B cell (primary cell): ENCODE measurements at regions not wholly inside any gene's neighbourhood (a gene's known extent, or its start where the extent isn't known, plus 50 kb on each side); places are given as distances from the start of the nearest gene placed in this dataset.

Experiments
- ATAC-seq: fragments of 200-7000 bp; cut with Tn5 transposase; one replicate; pipeline ENCODE4 v1.10.0; 2021; ENCODE audit warnings: low read depth, mild to moderate bottlenecking, moderate number of reproducible peaks, moderate library complexity
- CTCF ChIA-PET: fragments of 350-600 bp; sonication (Branson Sonifier 250); formaldehyde crosslinking; loops from one replicate; lab custom pipeline; 2021; ENCODE audit warnings: antibody characterized with exemption, inconsistent platforms; lab: Charles Lee
- POLR2A ChIA-PET: fragments of 350-600 bp; sonication (Branson Sonifier 250); formaldehyde crosslinking; loops from one replicate; lab custom pipeline; 2021; ENCODE audit warnings: antibody characterized with exemption; lab: Charles Lee
- DNase-seq: peaks from one replicate; pipeline ENCODE4 v3.0.0; 2013
- H2AFZ ChIP-seq: 2 replicates; pipeline ENCODE4 v1.6.1; 2012; ENCODE audit warnings: mild to moderate bottlenecking, low read depth, low read length; ENCODE audit not compliant: insufficient read depth, poor library complexity, severe bottlenecking
- H3K27ac ChIP-seq, 2 donors: 1 replicate in 1 of 2; 2 replicates in 1 of 2; pipeline ENCODE4 v1.5.1; 2012 to 2013; ENCODE audit warnings: low read length in 2 of 2, mild to moderate bottlenecking in 2 of 2, moderate library complexity in 1 of 2
- H3K27me3 ChIP-seq, 4 experiments: fragments of 200-600 bp in 1 of 4; sonication (generic) in 1 of 4; replicated peaks in 1 of 4; 1 replicate in 2 of 4; 2 replicates in 2 of 4; pipeline versions ENCODE4 v1.6.1 to v1.7.0; 2013 to 2016; ENCODE audit warnings: low read length in 3 of 4, mild to moderate bottlenecking in 2 of 4, mixed read lengths in 1 of 4, moderate library complexity in 1 of 4; ENCODE audit not compliant: insufficient read depth in 4 of 4, control insufficient read depth in 3 of 4; ENCODE audit errors: control extremely low read depth in 1 of 4
- H3K36me3 ChIP-seq, 2 experiments: replicated peaks in 1 of 2; 1 replicate in 1 of 2; 2 replicates in 1 of 2; pipeline versions ENCODE4 v1.6.1 to v1.7.1; 2013; ENCODE audit warnings: low read length in 1 of 2; ENCODE audit not compliant: insufficient read depth in 2 of 2, control insufficient read depth in 1 of 2; ENCODE audit errors: control extremely low read depth in 1 of 2, extremely low read depth in 1 of 2
- H3K4me1 ChIP-seq, 2 donors: fragments of 200-600 bp in 1 of 2; sonication (generic) in 1 of 2; 1 replicate in 1 of 2; 2 replicates in 1 of 2; pipeline versions ENCODE4 v1.5.1 to v1.6.1; 2013 to 2017; ENCODE audit warnings: low read length in 2 of 2; ENCODE audit not compliant: control insufficient read depth in 2 of 2, insufficient read depth in 2 of 2
- H3K4me2 ChIP-seq: replicated peaks from 2 replicates; pipeline ENCODE3; 2012; ENCODE audit warnings: mild to moderate bottlenecking, low read depth, low read length; ENCODE audit not compliant: poor library complexity, severe bottlenecking
- H3K4me3 ChIP-seq, 5 experiments: fragments of 200-600 bp in 1 of 5; sonication (generic) in 1 of 5; 1 replicate in 3 of 5; 2 replicates in 2 of 5; pipeline versions ENCODE4 v1.5.1 to v1.7.0; 2011 to 2016; ENCODE audit warnings: low read length in 4 of 5, mild to moderate bottlenecking in 4 of 5, low read depth in 2 of 5, control low read depth in 1 of 5, moderate library complexity in 1 of 5; ENCODE audit not compliant: insufficient read depth in 1 of 5; ENCODE audit errors: control extremely low read depth in 1 of 5, extremely low read depth in 1 of 5
- H3K79me2 ChIP-seq: fragments of 200-600 bp; sonication (generic); one replicate; pipeline ENCODE4 v1.6.0; 2016; ENCODE audit warnings: low read length; ENCODE audit not compliant: control insufficient read depth, insufficient read depth
- H3K9ac ChIP-seq: fragments of 200-600 bp; sonication (generic); 2 replicates; pipeline ENCODE4 v1.6.1; 2017; ENCODE audit warnings: mild to moderate bottlenecking, low read length, moderate library complexity
- H3K9me3 ChIP-seq, 3 donors: one replicate each; pipeline versions ENCODE4 v1.6.1 to v1.7.1; 2013; ENCODE audit warnings: low read length in 2 of 3; ENCODE audit not compliant: control insufficient read depth in 2 of 3, insufficient read depth in 1 of 3; ENCODE audit errors: control extremely low read depth in 1 of 3
- H4K20me1 ChIP-seq: 2 replicates; pipeline ENCODE4 v1.6.0; 2012; ENCODE audit warnings: mild to moderate bottlenecking, low read length; ENCODE audit not compliant: insufficient read depth, control insufficient read depth, poor library complexity, severe bottlenecking
- H3K27ac Mint-ChIP-seq: one replicate; pipeline ENCODE4 v1.8.0; 2021; ENCODE audit warnings: mixed read lengths
- H3K27me3 Mint-ChIP-seq: one replicate; pipeline ENCODE4 v1.8.0; 2021; ENCODE audit warnings: mixed read lengths
- H3K4me1 Mint-ChIP-seq: one replicate; pipeline ENCODE4 v1.8.0; 2021; ENCODE audit warnings: mixed read lengths
- H3K4me3 Mint-ChIP-seq: one replicate; pipeline ENCODE4 v1.8.0; 2021; ENCODE audit warnings: mixed read lengths
- H3K9me3 Mint-ChIP-seq: one replicate; pipeline ENCODE4 v1.8.0; 2022; ENCODE audit warnings: mixed read lengths; ENCODE audit not compliant: insufficient read depth
- EZH2 ChIP-seq: IDR thresholded peaks from 2 replicates; pipeline ENCODE4 v1.6.1; 2012; ENCODE audit warnings: borderline replicate concordance, low read depth, mild to moderate bottlenecking, moderate library complexity, low read length; ENCODE audit not compliant: insufficient read depth, poor library complexity, severe bottlenecking
- WGBS: methylation state at CpG from one replicate; pipeline ENCODE4 v1.1.5; 2013; ENCODE audit warnings: missing lambda C conversion rate; ENCODE audit not compliant: insufficient coverage; 5-methylcytosine and 5-hydroxymethylcytosine counted together
- intact Hi-C: fragments of 100-400 bp; cut with micrococcal nuclease; formaldehyde crosslinking; loops from one replicate; pipeline ENCODE4 v1.10.0; 2022
- TF ChIP-seq, protein P1 (sequence below): fragments of 200-600 bp; IDR thresholded peaks from one replicate; pipeline ENCODE4 v1.8.0; 2022; ENCODE audit warnings: antibody characterized with exemption, mild to moderate bottlenecking

GRCh38 chr10:43739161-43739560 is 90.5 kb upstream of the ZNF32 start:
- H3K4me3 ChIP-seq = no peak overlapping the region
- H3K9me3 Mint-ChIP-seq = no peaks in the 10 kb centered on the region

GRCh38 chr10:43737003-43737402 is 88.3 kb upstream of the ZNF32 start:
- Histone ChIP-seq H3K4me3 (no peak overlapping the region), H3K36me3 (no peaks in the 10 kb centered on the region), H3K27me3 (peaks cover 0 to 3% (median 0%) of the 10 kb centered on the region in 4 experiments), H3K79me2 (no peaks in the 10 kb centered on the region), H2AFZ (no peak overlapping the region), H3K27ac (no peak overlapping the region), H3K4me1 (no peaks in the 10 kb centered on the region), H3K9me3 (no peaks in the 10 kb centered on the region), H3K9ac (no peak overlapping the region), H4K20me1 (no peaks in the 10 kb centered on the region), H3K4me2 (no peak overlapping the region)
- no peak for DNase-seq
- no peak for ATAC-seq
- POLR2A ChIA-PET = no interaction called here
- intact Hi-C loops = no loop called here
- Mint-ChIP-seq H3K27ac (no peak overlapping the region), H3K4me1 (no peaks in the 10 kb centered on the region), H3K27me3 (peaks cover 6% of the 10 kb centered on the region), H3K9me3 (no peaks in the 10 kb centered on the region), H3K4me3 (no peak overlapping the region)
- TF ChIP-seq, protein P1, sequence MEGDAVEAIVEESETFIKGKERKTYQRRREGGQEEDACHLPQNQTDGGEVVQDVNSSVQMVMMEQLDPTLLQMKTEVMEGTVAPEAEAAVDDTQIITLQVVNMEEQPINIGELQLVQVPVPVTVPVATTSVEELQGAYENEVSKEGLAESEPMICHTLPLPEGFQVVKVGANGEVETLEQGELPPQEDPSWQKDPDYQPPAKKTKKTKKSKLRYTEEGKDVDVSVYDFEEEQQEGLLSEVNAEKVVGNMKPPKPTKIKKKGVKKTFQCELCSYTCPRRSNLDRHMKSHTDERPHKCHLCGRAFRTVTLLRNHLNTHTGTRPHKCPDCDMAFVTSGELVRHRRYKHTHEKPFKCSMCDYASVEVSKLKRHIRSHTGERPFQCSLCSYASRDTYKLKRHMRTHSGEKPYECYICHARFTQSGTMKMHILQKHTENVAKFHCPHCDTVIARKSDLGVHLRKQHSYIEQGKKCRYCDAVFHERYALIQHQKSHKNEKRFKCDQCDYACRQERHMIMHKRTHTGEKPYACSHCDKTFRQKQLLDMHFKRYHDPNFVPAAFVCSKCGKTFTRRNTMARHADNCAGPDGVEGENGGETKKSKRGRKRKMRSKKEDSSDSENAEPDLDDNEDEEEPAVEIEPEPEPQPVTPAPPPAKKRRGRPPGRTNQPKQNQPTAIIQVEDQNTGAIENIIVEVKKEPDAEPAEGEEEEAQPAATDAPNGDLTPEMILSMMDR = no peak
- no peak for TF ChIP-seq EZH2
- WGBS = 82% methylated on average over 2 of the region's 3 CpGs
- CTCF ChIA-PET = no interaction called here

More at GRCh38 chr10:43739161-43739560, 90.5 kb upstream of the ZNF32 start:
- WGBS = no CpG with 5 or more reads among the region's 1 CpG
- Histone ChIP-seq H3K27me3 (no peaks in the 10 kb centered on the region), H4K20me1 (no peaks in the 10 kb centered on the region), H3K9ac (no peak overlapping the region), H3K36me3 (no peaks in the 10 kb centered on the region), H3K4me2 (no peak overlapping the region), H2AFZ (no peak overlapping the region), H3K4me1 (no peaks in the 10 kb centered on the region), H3K27ac (no peak overlapping the region), H3K79me2 (no peaks in the 10 kb centered on the region), H3K9me3 (no peaks in the 10 kb centered on the region)
- intact Hi-C loops = no loop called here
- DNase-seq (no peak), ATAC-seq (no peak)
- ChIA-PET CTCF (no interaction called here), POLR2A (no interaction called here)
- H3K4me1 Mint-ChIP-seq = no peaks in the 10 kb centered on the region
- H3K27me3 Mint-ChIP-seq = peaks cover under 1% of the 10 kb centered on the region
- H3K4me3 Mint-ChIP-seq = no peak overlapping the region
- H3K27ac Mint-ChIP-seq = no peak overlapping the region
- TF ChIP-seq, protein P1 = no peak
- TF ChIP-seq EZH2 = no peak
